NCI-H510A treated with DMSO at 0.1 percent for 48 hours (cell line): ENCODE measurements at regions not wholly inside any gene's neighbourhood (a gene's known extent, or its start where the extent isn't known, plus 50 kb on each side); places are given as distances from the start of the nearest gene placed in this dataset.

ENCODE experiments used
- DNase-seq: peaks from one replicate; lab custom pipeline; 2025; lab: John Stamatoyannopoulos, UW

GRCh38 chr15:81529481-81529880, 155.5 kb upstream of the TMC3 start:
- no peak for DNase-seq

DNA sequence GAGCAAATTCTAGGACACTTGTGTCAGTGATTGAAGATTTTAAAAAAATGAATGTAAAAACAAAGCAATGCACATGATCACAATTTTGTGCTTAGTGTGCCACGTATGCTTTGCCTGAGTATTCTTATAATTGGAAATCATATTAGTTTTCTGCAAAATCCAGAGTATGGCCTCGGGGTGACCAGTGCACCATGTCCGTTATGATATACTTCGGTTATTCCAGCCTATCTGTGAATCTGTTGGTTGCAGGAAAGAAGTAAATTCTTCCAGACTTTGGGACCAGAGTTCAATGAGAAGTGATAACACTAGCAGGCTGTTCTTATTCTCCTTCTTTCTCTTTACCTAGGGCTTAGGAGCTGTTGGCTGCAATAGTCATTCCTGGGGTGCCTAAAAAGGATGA, 152.0 kb upstream of the TMC3 start:
- no peak for DNase-seq

- no peak for DNase-seq
Measured at GRCh38 chr15:81524496-81524895, 150.5 kb upstream of the TMC3 start.

DNA sequence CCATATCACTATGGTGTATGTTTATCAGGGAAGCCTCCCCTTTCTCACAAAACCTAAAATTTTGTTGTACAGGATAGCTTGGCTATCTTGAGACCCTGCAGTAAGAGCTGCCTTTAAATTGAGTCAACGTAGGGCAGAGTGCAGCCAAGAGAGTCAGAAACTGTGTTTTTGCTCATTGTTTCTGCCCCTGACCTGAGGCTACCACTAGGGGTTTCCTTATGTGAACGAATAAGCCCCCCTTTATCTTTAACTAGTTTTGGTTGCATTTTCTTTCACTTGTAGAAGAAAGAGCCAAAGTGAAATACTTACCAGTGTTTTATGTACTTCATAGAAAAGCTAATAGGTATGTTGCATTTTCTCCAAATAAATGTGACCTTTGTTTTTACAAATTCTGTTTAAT, 149.9 kb upstream of the TMC3 start:
- no peak for DNase-seq

- DNase-seq: no peak
Measured at GRCh38 chr15:81520480-81520879, 146.5 kb upstream of the TMC3 start.

- no peak for DNase-seq
Measured at GRCh38 chr15:81516461-81516860, 142.4 kb upstream of the TMC3 start.

DNA sequence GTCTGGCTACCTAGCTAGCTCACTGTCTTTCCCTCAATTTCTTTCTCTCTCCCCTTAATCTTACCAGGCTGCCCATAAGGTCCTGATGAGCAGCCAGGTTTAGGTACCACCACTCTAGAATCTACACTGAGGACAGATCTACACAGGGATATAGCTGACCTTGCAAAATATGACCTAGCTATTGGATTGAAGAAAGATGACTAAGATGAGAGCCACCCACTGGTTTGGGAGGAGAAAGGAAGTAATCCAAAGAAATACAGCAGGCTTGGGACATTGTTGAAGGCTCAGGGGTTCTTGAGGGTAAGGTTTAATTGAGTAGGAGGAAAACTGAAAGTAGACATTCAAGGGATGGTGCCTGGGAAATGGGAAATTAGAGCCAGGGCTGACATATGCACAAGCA, 142.0 kb upstream of the TMC3 start:
- no peak for DNase-seq

DNA sequence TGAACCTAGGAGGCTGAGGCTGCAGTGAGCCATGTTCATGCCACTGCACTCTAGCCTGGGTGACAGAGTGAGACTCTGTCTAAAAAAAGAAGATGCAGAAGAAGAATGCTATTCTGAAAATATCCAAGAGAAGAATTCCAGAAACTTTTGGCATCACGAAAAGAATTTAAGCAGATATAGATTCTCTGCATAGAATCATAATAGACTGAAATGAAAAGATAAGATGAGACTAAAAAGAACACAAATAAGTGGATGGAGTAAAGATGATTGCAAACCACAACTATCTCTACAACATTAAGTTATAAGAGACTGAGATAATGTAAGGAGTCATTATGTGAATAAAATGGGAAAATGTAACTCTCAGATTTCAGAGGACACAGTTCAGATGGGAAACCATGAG, 140.7 kb upstream of the TMC3 start:
- no peak for DNase-seq

DNA sequence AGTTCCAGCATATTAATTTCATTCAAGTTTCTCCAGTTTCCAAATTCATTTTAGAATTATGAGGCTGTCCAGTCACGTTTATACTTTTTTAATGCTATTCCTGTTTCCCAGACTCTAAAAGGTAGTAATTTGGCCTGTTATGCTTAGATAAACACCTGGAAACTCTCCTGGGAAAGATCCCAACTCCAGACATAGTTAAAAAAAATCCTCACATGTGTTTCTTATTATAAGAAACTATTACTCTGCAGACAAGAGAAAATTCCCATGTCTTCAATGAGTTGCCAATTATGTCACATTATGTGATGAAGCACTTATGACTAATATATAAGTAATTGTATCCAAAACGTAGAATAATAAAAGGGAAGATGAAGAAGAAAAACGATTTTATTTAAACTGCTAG, 137.1 kb upstream of the TMC3 start:
- DNase-seq: no peak

DNA sequence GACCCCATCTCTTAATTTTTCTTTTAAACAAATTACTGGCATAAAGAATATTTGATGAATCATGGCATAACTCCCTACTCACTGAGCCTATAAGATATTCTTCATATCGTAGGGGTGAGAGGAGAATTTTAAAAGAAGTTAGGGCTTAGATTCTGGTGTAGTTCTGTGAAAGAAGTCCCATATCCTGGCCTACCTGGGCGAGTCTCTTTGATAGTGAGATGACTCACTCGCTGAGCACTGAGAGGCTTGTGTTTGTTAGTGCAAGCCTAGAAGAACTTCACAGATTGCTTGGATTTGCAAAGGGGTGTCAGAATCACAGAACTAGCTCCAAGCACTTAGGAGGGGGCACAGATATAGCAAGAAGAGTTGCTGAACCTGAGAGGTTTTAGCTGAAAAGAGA, 133.8 kb upstream of the TMC3 start:
- DNase-seq: no peak

- no peak for DNase-seq
Measured at GRCh38 chr15:81506936-81507335, 132.9 kb upstream of the TMC3 start.

DNA sequence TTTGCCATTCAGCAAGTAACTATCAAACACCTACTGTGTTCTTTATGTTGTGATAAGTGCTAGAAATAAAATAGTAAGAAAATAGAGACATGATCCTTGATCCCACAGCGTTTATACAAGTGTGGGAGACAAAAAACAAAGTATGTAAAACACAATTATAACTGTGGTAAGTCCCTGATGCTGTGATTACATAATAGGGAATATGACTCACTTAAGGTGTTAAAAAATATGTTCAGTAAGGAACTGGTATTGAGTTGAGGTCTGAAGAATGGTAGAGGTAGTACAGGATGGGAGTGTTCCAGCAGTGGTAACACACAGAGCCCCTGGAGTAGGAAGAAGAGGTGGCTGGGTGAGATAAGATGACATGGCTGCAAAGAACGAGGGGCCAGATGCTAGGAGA, 132.1 kb upstream of the TMC3 start:
- no peak for DNase-seq

- DNase-seq: no peak
Measured at GRCh38 chr15:81504170-81504905, 130.3 kb upstream of the TMC3 start.

- no peak for DNase-seq
Measured at GRCh38 chr15:81502439-81502838, 128.4 kb upstream of the TMC3 start.

- no peak for DNase-seq
Measured at GRCh38 chr15:81500081-81500480, 126.1 kb upstream of the TMC3 start.

- DNase-seq: no peak
Measured at GRCh38 chr15:81498294-81498693, 124.3 kb upstream of the TMC3 start.

DNA sequence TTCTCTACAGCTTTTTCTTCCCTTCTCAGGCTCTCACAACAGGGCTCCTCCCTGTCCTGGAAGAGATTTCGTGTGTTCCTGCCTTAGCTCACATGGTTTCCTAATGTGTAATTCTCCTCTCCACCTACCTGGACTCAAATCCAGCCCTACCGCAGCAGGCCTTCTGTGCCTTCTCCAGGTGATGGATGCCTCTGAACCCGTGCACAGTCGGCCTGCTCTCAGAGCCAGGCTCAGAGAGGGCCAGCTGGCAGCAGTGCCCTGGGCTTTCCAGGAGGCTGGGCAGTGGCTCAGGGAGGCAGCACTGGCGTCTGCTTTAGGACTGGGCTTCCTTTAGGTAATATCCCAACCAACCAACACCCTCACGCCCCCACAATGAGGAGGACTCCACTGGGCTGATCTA, 123.2 kb upstream of the TMC3 start:
- DNase-seq: no peak

- no peak for DNase-seq
Measured at GRCh38 chr15:81495780-81496467, 121.9 kb upstream of the TMC3 start.

GRCh38 chr15:81492969-81493645, 119.1 kb upstream of the TMC3 start:
- no peak for DNase-seq

- no peak for DNase-seq
Measured at GRCh38 chr15:81492331-81492968, 118.4 kb upstream of the TMC3 start.

DNA sequence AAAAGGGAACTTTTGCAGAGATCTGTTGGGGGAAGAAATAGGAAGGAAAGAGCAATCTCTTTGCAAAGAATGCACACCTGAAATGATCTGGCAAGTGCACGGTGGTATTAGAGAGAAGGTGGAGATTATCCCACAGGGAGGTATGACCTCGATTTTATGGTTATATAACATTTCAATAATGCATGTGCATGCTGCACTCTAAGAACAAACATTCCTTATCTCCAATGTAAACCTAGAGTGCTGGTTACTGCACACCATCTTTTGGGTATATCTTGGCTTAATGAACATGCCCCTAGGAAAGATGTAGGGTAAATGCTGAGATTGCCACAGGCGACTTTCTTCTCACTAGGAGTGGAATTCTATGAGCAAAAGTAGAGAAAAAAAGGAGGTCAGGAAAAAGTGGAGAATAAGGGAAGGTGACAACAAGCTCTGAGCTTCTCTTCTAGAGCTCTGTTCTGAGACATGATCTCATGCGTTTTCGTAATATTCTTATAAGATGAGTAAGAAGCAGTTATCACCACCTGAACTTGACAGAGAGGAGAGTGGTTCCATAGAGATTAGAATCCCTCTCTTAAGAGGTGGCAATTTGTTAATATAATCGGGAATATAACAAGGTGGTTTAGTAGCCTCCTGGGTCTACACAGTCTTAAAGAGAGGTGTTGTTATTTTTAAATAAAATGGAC, 117.5 kb upstream of the TMC3 start:
- no peak for DNase-seq

DNA sequence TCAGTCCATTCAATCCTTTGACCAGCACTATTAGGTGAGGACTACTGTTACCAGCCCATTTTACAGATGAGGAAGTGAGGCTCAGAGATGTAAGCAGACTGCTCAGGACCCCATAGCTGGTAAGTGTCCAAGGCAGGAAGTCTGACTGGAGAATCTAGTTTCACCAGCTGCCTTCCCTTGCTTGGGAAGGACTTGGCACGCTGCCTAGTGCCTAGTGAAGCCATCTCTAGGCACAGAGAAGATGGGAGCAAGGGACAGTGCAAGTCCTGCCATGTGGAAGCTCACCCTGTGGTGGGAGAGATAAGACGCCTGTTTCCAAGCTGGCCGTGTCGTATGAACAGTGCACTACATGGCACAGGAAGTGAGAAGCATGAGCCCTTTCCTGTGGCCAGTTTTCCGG, 111.8 kb upstream of the TMC3 start:
- DNase-seq: no peak
